DOHH2 (cell line): ENCODE measurements at regions not wholly inside any gene's neighbourhood (a gene's known extent, or its start where the extent isn't known, plus 50 kb on each side); places are given as distances from the start of the nearest gene placed in this dataset.

Source experiments
- CTCF ChIP-seq: fragments of 200-600 bp; sonication (generic); IDR thresholded peaks from one replicate; pipeline ENCODE4 v1.5.1; 2014; ENCODE audit warnings: antibody characterized with exemption, mild to moderate bottlenecking, low read depth, low read length; ENCODE audit not compliant: poor library complexity, severe bottlenecking
- EZH2phosphoT487 ChIP-seq: fragments of 200-600 bp; sonication (generic); IDR thresholded peaks from 2 replicates; pipeline ENCODE4 v1.6.1; 2017; ENCODE audit warnings: borderline replicate concordance, mild to moderate bottlenecking, antibody characterized with exemption, low read length, moderate library complexity, mixed read lengths

GRCh38 chr3:31218082-31218481, 314.6 kb upstream of the STT3B start:
- TF ChIP-seq CTCF, result no peak
- no peak for TF ChIP-seq EZH2phosphoT487
